HPDE6-E6E7 (cell line): ENCODE measurements at regions not wholly inside any gene's neighbourhood (a gene's known extent, or its start where the extent isn't known, plus 50 kb on each side); places are given as distances from the start of the nearest gene placed in this dataset.
"Not testable (repeated sequence)": the region's sequence is repeated elsewhere in the genome, so short reads cannot be mapped to it uniquely, and the experiment has no call there.

Experiments used
- DNase-seq: peaks from one replicate; pipeline ENCODE4 v3.0.0; 2011; ENCODE audit warnings: missing footprints; ENCODE audit errors: extremely low spot score

GRCh38 chr5:12757035-12757434, 852.8 kb upstream of the CTNND2 start:
- no peak for DNase-seq

DNA sequence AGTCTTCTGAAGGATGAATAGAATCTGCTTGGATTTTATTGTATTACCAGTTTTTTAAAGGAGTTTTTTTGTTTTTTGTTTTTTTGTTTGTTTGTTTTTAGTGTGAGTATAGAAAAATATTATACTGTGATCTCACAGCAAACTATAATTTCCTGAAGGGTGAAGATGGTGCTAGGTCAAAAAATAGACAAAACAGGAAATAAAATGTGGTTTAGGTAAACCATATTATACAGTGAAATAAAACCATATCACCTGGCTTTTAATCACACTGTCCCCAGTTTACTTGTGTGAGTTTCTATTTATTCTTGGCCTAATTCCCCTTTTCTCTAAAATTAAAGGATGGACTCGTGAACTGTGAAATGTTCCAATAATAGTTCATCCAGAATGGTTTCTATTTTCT, 841.3 kb upstream of the CTNND2 start:
- DNase-seq: no peak

- DNase-seq: no peak
Observed at GRCh38 chr5:12743582-12743981, 839.3 kb upstream of the CTNND2 start.

- no peak for DNase-seq
Observed at GRCh38 chr5:12730354-12730753, 826.1 kb upstream of the CTNND2 start.

GRCh38 chr5:12716664-12717063, 812.4 kb upstream of the CTNND2 start:
- no peak for DNase-seq

GRCh38 chr5:12707560-12707959, 803.3 kb upstream of the CTNND2 start:
- no peak for DNase-seq

DNA sequence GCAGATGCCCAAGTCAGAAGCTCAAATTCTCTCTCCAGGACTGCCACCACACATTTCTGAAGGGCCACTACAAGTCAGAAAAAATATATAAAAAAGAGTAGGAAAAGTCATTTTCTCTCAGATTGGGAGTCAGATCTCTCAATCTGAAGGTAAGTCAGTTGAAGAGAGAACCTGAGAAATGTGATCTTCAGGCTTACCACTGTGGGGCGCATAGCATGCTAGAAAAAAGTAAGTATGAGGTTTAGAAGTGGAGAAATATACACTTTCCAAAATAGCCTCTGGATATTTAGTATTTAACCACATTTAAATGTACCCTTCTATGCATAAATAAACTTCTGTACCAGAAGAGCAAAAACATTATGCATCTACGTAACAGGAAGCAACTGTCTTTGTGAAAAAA, 800.7 kb upstream of the CTNND2 start:
- no peak for DNase-seq

GRCh38 chr5:12703254-12703653, 799.0 kb upstream of the CTNND2 start:
- no peak for DNase-seq

GRCh38 chr5:12695651-12696050, 791.4 kb upstream of the CTNND2 start:
- DNase-seq: no peak

DNA sequence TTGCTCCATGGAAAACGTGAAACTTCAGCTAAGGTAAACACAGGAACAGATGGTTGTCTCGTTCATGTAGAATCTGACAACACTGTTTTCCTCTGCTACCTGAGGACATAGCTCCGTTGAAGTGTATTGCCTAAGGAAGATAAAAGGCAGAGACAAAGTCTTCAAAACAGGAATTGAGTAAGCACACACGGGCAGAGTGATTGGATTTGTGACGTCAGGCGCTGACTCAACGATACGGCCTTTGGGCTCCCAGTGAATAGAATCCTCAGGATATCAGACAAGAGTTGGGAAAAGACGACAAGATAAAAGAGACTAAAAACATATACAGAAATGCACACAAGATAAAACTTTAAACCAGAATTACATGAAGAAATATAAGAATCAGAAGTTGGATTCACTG, 787.1 kb upstream of the CTNND2 start:
- DNase-seq: no peak

DNA sequence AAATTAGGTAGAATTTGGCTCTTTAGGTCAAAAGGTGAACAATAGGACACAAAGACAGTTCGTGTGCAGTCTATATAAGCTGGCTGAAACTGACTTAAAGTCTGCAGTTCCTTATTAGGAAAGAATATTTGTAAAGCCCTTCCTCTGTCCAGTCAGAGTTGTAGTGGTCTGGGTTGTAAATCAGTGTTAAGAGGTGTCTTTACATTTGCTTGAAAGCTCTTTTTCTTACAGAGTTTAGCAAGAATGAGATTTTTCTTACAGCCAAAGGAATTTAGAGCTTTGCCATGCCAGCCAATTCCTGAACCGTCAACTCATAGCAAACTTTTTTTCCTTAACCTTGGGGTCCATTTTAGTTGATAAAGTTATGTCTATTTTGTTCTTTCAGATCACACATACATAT, 786.1 kb upstream of the CTNND2 start:
- no peak for DNase-seq

GRCh38 chr5:12683249-12683648, 779.0 kb upstream of the CTNND2 start:
- no peak for DNase-seq

- no peak for DNase-seq
Observed at GRCh38 chr5:12679731-12680130, 775.5 kb upstream of the CTNND2 start.

DNA sequence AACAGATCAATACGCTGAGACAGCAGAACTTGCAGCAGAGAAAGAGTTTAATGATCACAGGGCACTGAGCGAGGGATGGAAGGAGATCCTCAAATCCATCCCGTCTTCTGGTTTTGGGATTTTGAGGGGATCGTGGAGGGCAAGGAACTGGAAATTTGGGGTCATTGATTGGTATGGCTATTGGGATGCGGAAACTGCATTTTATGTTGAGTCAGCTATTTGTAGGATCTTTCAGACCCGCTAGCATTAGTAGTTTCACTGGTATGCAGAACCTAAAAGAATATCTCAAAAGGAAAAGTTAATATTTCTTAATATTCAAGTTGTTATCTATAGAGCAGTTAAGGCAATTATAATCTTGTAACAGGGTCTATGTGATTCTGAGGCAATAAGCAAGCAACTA, 771.7 kb upstream of the CTNND2 start:
- DNase-seq: no peak

DNA sequence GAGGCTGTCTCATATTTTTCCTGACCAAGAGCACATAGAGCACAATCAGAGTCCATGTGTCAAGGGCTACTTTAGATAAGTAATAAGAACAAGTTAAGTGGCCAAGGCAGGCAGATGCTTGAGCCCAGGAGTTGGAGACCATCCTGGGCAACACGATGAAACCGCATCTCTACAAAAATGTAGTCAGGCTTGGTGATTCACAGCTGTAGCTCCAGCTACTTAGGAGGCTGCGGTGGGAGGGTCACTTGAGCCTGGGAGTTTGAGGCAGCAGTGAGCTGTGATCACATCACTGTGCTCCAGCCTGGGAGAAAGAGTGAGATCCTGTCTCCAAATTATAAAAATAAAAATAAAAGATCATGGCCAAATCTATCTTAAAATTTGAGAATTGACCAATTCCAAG, 767.9 kb upstream of the CTNND2 start:
- no peak for DNase-seq

GRCh38 chr5:12669326-12669725, 765.1 kb upstream of the CTNND2 start:
- DNase-seq: no peak

GRCh38 chr5:12668564-12668963, 764.3 kb upstream of the CTNND2 start:
- no peak for DNase-seq

- not testable (repeated sequence) for DNase-seq
Observed at GRCh38 chr5:12667818-12668217, 763.6 kb upstream of the CTNND2 start.

- DNase-seq: not testable (repeated sequence)
Observed at GRCh38 chr5:12665772-12666171, 761.5 kb upstream of the CTNND2 start.

DNA sequence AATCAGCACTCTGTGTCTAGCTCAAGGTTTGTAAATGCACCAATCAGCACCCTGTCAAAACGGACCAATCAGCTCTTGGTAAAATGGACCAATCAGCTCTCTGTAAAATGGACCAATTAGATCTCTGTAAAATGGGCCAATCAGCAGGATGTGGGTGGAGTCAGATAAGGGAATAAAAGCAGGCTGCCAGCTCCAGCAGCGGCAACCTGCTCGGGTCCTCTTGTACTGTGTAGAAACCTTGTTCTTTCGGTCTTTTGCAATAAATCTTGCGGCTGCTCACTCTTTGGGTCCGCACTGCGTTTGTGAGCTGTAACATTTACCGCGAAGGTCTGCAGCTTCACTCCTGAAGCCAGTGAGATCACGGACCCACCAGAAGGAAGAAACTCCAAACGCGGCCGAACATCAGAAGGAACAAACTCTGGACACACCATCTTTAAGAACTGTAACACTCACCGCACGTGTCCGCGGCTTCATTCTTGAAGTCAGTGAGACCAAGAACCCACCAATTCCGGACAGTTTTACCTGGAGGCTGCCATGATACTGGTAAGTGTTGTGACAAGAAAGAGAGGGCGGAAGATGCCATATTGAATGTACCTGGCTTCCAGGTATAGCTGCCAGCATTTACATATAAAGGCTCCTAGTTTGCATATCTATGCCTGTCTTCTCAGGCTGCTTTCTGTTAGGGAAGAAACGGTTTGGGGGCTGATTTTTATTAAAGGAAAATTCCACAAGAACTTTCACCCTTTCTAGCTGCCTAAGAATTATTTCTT, 758.5 kb upstream of the CTNND2 start:
- no peak for DNase-seq

DNA sequence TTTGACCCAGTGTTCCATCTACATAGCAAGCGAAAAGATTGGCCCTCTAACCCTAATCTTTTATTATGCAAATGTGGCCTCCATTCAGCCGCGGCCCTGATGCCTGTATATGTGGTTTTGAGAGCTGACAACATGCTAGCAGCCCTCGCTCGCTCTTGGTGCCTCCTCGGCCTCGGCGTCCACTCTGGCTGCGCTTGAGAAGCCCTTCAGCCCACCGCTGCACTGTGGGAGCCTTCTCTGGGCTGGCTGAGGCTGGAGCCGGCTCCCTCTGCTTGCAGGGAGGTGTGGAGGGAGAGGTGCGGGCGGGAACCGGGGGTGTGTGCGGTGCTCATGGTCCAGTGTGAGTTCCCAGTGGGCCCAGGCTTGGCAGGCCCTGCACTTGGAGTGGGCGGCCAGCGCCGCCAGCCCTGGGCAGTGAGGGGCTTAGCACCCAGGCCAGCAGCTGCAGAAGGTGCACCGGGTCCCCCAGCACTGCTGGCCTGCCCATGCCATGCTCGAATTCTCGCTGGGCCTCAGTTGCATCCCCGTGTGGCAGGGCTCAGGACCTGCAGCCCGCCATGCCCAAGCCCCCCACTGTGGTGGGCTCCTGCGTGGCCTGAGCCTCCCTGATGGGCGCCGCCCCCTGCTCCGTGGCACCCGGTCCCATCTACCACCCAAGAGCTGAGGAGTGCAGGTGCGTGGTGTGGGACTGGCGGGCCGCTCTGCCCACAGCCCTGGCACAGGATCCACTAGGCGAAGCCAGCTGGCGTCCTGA, 757.5 kb upstream of the CTNND2 start:
- no peak for DNase-seq

DNA sequence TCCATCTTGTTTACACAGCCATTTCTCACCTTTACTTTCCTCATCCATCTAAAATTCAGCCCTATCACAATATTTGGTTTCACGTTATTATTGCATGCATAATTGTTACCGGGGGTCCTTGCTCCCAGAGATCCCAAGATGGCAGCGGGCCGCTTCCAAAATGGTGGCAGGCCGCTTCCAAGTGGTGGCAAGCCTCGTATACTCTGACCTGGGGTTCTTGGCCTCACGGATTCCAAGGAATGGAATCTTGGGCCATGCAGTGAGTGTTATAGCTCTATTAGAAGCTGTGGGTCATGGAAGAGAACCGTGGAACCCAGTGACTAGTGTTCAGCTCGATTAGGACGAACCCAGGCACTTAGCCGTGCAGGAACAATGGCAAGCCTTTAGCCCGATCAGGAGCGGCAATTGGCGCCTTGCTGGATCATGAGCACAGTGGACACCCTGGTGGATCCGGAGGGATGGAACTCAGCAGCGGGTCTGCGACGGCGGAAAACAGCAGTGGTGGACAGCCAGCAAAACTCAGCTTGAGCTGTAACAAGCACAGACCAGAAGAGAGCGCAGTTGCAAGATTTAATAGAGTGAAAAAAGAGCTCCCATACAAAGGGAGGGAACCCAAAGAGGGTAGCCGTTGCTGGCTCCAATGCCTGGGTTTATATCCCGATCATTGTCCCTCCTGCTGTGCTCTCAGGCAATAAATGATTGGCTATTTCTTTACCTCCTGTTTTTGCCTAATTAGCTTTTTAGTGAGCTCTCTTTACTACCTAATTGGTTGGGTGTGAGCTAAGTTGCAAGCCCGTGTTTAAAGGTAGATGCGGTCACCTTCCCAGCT, 756.2 kb upstream of the CTNND2 start:
- not testable (repeated sequence) for DNase-seq
